ENCODE measurements at regions not wholly inside any gene's neighbourhood (a gene's known extent, or its start where the extent isn't known, plus 50 kb on each side); places are given as distances from the start of the nearest gene placed in this dataset.

DNA sequence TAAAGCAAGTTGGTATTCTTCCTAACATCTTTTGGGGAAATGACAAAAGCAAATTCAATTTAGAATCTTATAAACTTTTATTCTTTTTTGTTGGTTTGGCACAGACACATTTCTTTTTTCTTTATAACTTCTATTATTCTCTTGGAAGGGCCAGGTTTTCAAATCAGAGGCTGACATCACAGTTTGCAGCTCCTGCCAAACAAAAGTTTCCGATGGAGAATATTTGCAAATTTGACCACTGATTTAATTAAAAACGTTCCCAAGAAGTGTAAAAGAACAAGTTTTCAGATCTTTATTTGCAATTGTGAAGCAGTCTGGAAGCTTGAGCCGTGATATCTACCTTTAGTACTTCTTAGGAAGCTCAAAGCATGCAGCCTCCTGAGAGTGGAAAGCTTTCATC, 53.8 kb upstream of the CD83 start:
- H3K4me3 ChIP-seq (ENCODE audit: low read depth in 2 of 2, low read length in 1 of 2) = no peak overlapping the region
- CTCF ChIA-PET = interaction anchor here (0.7 to 10.5 kb wide), 9 partner anchors 12 to 190 kb away, joined by 3 to 155 read pairs (median 5); no protein-coding TSS in a partner anchor
- TF ChIP-seq GABPA (IDR thresholded peaks at IDR 0.05; ENCODE audit: low read depth) = no peak
- no peak for TF ChIP-seq NFIC (IDR thresholded peaks at IDR 0.05; ENCODE audit: borderline replicate concordance)
- TF ChIP-seq, protein P1, sequence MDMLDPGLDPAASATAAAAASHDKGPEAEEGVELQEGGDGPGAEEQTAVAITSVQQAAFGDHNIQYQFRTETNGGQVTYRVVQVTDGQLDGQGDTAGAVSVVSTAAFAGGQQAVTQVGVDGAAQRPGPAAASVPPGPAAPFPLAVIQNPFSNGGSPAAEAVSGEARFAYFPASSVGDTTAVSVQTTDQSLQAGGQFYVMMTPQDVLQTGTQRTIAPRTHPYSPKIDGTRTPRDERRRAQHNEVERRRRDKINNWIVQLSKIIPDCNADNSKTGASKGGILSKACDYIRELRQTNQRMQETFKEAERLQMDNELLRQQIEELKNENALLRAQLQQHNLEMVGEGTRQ (IDR thresholded peaks at IDR 0.05; ENCODE audit: borderline replicate concordance, low read depth, low read length) = no peak
- no peak for TF ChIP-seq TEAD4 (IDR thresholded peaks at IDR 0.05; ENCODE audit: borderline replicate concordance, insufficient read depth)
- TF ChIP-seq, protein P2, sequence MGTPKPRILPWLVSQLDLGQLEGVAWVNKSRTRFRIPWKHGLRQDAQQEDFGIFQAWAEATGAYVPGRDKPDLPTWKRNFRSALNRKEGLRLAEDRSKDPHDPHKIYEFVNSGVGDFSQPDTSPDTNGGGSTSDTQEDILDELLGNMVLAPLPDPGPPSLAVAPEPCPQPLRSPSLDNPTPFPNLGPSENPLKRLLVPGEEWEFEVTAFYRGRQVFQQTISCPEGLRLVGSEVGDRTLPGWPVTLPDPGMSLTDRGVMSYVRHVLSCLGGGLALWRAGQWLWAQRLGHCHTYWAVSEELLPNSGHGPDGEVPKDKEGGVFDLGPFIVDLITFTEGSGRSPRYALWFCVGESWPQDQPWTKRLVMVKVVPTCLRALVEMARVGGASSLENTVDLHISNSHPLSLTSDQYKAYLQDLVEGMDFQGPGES (IDR thresholded peaks at IDR 0.05; ENCODE audit: low read depth, low read length) = no peak
- no peak for TF ChIP-seq CHD2 (IDR thresholded peaks at IDR 0.05; ENCODE audit: low read length, partially characterized antibody)
- no peak for TF ChIP-seq YY1 (IDR thresholded peaks at IDR 0.05; ENCODE audit: low read depth)
- no peak for TF ChIP-seq POLR2AphosphoS5 (IDR thresholded peaks at IDR 0.05; ENCODE audit: low read depth, low read length)
- TF ChIP-seq, protein P3, sequence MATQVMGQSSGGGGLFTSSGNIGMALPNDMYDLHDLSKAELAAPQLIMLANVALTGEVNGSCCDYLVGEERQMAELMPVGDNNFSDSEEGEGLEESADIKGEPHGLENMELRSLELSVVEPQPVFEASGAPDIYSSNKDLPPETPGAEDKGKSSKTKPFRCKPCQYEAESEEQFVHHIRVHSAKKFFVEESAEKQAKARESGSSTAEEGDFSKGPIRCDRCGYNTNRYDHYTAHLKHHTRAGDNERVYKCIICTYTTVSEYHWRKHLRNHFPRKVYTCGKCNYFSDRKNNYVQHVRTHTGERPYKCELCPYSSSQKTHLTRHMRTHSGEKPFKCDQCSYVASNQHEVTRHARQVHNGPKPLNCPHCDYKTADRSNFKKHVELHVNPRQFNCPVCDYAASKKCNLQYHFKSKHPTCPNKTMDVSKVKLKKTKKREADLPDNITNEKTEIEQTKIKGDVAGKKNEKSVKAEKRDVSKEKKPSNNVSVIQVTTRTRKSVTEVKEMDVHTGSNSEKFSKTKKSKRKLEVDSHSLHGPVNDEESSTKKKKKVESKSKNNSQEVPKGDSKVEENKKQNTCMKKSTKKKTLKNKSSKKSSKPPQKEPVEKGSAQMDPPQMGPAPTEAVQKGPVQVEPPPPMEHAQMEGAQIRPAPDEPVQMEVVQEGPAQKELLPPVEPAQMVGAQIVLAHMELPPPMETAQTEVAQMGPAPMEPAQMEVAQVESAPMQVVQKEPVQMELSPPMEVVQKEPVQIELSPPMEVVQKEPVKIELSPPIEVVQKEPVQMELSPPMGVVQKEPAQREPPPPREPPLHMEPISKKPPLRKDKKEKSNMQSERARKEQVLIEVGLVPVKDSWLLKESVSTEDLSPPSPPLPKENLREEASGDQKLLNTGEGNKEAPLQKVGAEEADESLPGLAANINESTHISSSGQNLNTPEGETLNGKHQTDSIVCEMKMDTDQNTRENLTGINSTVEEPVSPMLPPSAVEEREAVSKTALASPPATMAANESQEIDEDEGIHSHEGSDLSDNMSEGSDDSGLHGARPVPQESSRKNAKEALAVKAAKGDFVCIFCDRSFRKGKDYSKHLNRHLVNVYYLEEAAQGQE (IDR thresholded peaks at IDR 0.05; ENCODE audit: low read depth, low read length) = no peak
- no peak for TF ChIP-seq TCF12 (IDR thresholded peaks at IDR 0.05)
- TF ChIP-seq GATA2 (CRISPR knock-in tag; IDR thresholded peaks at IDR 0.05) = no peak
- no peak for TF ChIP-seq EP300 (IDR thresholded peaks at IDR 0.05; ENCODE audit: borderline replicate concordance in 1 of 2, low read depth in 1 of 2, low read length in 1 of 2)
- TF ChIP-seq TAF1 (IDR thresholded peaks at IDR 0.05; ENCODE audit: borderline replicate concordance, low read depth, low read length) = no peak
- TF ChIP-seq, protein P4, sequence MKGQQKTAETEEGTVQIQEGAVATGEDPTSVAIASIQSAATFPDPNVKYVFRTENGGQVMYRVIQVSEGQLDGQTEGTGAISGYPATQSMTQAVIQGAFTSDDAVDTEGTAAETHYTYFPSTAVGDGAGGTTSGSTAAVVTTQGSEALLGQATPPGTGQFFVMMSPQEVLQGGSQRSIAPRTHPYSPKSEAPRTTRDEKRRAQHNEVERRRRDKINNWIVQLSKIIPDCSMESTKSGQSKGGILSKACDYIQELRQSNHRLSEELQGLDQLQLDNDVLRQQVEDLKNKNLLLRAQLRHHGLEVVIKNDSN (IDR thresholded peaks at IDR 0.05; ENCODE audit: borderline replicate concordance, low read depth) = no peak
- no peak for TF ChIP-seq MXI1 (IDR thresholded peaks at IDR 0.05; ENCODE audit: low read depth, low read length)
- no peak for TF ChIP-seq FOXJ3 (CRISPR knock-in tag; IDR thresholded peaks at IDR 0.05)
- TF ChIP-seq RXRA (IDR thresholded peaks at IDR 0.05; ENCODE audit: borderline replicate concordance, low read depth) = no peak
- TF ChIP-seq EZH2phosphoT487 (IDR thresholded peaks at IDR 0.05; ENCODE audit: borderline replicate concordance, low read depth) = no peak
- TF ChIP-seq, protein P5, sequence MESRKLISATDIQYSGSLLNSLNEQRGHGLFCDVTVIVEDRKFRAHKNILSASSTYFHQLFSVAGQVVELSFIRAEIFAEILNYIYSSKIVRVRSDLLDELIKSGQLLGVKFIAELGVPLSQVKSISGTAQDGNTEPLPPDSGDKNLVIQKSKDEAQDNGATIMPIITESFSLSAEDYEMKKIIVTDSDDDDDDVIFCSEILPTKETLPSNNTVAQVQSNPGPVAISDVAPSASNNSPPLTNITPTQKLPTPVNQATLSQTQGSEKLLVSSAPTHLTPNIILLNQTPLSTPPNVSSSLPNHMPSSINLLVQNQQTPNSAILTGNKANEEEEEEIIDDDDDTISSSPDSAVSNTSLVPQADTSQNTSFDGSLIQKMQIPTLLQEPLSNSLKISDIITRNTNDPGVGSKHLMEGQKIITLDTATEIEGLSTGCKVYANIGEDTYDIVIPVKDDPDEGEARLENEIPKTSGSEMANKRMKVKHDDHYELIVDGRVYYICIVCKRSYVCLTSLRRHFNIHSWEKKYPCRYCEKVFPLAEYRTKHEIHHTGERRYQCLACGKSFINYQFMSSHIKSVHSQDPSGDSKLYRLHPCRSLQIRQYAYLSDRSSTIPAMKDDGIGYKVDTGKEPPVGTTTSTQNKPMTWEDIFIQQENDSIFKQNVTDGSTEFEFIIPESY (IDR thresholded peaks at IDR 0.05; ENCODE audit: borderline replicate concordance, low read depth) = no peak
- TF ChIP-seq RAD21 (IDR thresholded peaks at IDR 0.05; ENCODE audit: low read length) = no peak

More for the DNA sequence above, 53.8 kb upstream of the CD83 start:
- Histone ChIP-seq H3K4me2 (no peak overlapping the region), H3F3A (replicated peaks; ENCODE audit: insufficient read depth) (no peaks in the 10 kb centered on the region), H2AFZ (ENCODE audit: low read depth) (no peak overlapping the region), H3K9me2 (no peaks in the 10 kb centered on the region), H3K27me3 (ENCODE audit: insufficient read depth) (no peaks in the 10 kb centered on the region), H3K36me3 (replicated peaks in 1 of 2; ENCODE audit: control insufficient read depth in 1 of 2, insufficient read depth in 2 of 2, low read length in 1 of 2) (no peaks in the 10 kb centered on the region), H3K9ac (no peak overlapping the region), H4K20me1 (ENCODE audit: insufficient read depth) (no peaks in the 10 kb centered on the region), H3K4me1 (ENCODE audit: control insufficient read depth in 1 of 2, insufficient read depth in 2 of 2, low read depth in 1 of 2, low read length in 1 of 2) (peaks cover 8 to 12% of the 10 kb centered on the region in 2 experiments; a peak in 2 of 4 replicates), H3K27ac (ENCODE audit: low read depth in 2 of 2, low read length in 1 of 2) (no peak overlapping the region), H3K9me3 (no peaks in the 10 kb centered on the region), H3K79me2 (ENCODE audit: insufficient read depth) (no peaks in the 10 kb centered on the region)
- 43% methylated on average over 3 of the region's 3 CpGs for WGBS (ENCODE audit: low lambda C conversion rate)
- no peak for DNase-seq
- POLR2A ChIA-PET = no interaction called here
